HG02938 (cell line): ENCODE measurements at regions not wholly inside any gene's neighbourhood (a gene's known extent, or its start where the extent isn't known, plus 50 kb on each side); places are given as distances from the start of the nearest gene placed in this dataset.

Source experiments
- ATAC-seq: cut with Tn5 transposase; IDR thresholded peaks from one replicate; pipeline ENCODE4 v1.9.1; 2021; ENCODE audit warnings: mild to moderate bottlenecking, moderate library complexity; ENCODE audit not compliant: unreplicated experiment

DNA sequence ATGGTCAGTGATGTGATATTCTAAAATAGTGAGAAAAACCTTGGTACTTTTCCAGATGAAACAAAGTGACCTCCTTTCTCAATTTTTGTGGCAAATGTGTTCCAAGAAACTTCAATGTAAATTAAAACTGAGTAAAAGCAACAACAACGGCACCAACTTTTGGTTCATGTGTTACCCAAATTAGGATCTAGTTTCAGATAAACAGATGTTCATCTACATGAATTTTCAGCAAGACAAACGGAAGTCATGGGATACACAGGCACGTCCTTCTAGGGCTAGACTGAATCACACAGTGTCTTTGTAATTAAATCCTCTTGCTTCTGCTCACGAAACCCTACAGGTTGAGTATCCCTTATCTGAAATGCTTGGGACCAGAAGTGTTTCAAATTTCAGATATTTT lies 915.2 kb downstream of the TFAP2A start:
- no peak for ATAC-seq

DNA sequence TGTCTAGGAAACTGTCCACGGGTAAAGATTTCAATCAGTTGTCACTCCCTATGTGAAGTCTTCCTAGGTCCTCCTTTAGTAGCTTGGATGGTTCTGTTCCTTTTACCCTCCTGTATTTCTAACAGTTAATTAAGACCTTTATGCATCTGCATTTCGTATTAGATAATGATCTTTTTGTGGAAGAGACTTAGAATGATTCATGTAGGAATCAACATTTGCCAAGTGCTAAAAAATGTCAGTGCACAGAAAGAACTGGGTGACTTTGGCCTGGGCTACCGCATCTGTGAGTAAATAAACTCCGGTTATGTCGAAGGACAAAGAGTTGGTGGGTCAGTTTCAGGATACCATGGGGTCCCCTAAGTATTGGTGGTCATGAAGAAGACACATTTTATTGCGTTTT lies 918.0 kb downstream of the TFAP2A start:
- no peak for ATAC-seq

- no peak for ATAC-seq
Observed at GRCh38 chr6:9494864-9495263, 920.0 kb downstream of the TFAP2A start.

DNA sequence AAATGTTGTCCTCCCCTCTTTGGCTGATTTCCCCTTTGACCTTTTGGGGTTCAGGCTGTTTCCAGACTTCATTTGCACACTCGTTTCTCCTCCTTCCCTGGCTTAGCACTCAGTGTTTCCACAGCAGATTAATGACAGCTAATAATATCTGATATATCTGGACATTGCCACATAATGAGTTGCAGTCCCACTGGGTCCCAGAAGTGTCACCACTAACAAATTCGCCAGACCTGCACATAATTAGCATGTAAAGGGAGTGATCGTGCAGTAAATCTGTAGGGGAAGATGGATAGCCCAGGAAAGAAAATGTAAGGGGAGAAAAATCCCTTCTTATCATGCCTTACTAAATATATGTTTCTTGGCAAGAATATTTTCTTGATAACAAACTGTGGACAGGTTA lies 922.1 kb downstream of the TFAP2A start:
- ATAC-seq = no peak

- no peak for ATAC-seq
Observed at GRCh38 chr6:9487128-9487527, 927.7 kb downstream of the TFAP2A start.

- ATAC-seq = no peak
Observed at GRCh38 chr6:9485992-9486391, 928.9 kb downstream of the TFAP2A start.

DNA sequence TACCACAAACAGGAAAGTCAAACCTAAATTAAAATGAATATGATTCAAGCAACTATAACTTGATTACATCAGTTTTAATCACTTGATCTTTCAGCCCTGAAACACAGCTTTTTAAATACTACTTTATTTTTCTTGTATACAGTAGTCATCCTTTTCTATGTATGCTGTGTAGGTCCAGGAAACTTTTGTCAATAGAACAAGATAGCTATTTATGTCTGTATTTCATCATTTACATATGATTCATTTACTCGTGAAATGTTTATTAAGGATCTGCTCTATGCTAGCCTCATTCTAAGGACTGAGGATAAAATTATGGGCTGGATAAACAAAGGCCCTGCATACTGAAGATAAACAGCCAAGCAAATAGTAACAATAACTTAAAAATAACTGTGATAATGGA lies 930.2 kb downstream of the TFAP2A start:
- ATAC-seq = no peak

GRCh38 chr6:9484091-9484490 lies 930.8 kb downstream of the TFAP2A start:
- no peak for ATAC-seq

GRCh38 chr6:9482030-9482738 lies 932.7 kb downstream of the TFAP2A start:
- no peak for ATAC-seq

GRCh38 chr6:9481292-9482029 lies 933.4 kb downstream of the TFAP2A start:
- ATAC-seq = no peak

- ATAC-seq = no peak
Observed at GRCh38 chr6:9468277-9468676, 946.6 kb downstream of the TFAP2A start.

GRCh38 chr6:9467741-9468140 lies 947.1 kb downstream of the TFAP2A start:
- ATAC-seq = no peak

DNA sequence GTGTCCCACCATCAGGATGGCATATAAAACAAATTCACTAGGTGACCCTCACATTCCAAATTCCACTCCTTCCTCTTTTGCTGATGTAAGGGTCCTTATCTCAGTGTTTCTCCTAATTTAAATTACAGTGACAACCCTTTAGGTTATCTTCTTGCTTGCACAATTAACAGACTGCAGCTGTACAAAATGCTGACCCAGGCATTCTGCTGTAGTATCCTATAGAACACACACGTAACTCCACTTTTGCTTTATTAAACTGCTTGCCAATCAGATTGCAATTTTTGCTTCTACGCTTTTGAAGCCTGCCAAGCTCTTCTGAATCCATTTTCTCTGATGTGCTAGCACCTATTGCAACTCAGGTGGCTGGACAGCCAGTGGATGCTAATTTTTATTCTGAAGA lies 950.3 kb downstream of the TFAP2A start:
- ATAC-seq = no peak

- ATAC-seq = no peak
Observed at GRCh38 chr6:9463311-9463710, 951.6 kb downstream of the TFAP2A start.

- ATAC-seq = no peak
Observed at GRCh38 chr6:9461188-9461587, 953.7 kb downstream of the TFAP2A start.

DNA sequence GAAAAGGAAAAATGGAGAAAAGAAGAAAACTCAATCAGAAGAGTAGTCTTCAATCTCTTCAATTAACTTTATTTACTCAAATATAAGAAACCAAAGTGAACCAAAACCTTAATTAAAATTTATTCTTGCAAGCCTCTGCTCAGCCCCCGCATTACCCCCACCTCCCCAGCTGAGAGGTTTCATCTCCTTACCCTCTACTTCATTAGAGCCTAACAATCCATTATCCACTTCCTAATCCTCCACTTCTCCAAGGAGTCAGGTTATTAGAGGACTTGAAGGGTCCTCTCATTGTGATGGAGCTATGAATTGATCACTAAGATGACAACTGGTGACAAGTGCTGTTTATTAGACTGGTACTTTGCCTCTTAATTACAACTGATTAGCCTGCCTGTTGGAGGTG lies 956.5 kb downstream of the TFAP2A start:
- ATAC-seq = no peak

GRCh38 chr6:9455864-9456658 lies 958.8 kb downstream of the TFAP2A start:
- ATAC-seq = no peak

DNA sequence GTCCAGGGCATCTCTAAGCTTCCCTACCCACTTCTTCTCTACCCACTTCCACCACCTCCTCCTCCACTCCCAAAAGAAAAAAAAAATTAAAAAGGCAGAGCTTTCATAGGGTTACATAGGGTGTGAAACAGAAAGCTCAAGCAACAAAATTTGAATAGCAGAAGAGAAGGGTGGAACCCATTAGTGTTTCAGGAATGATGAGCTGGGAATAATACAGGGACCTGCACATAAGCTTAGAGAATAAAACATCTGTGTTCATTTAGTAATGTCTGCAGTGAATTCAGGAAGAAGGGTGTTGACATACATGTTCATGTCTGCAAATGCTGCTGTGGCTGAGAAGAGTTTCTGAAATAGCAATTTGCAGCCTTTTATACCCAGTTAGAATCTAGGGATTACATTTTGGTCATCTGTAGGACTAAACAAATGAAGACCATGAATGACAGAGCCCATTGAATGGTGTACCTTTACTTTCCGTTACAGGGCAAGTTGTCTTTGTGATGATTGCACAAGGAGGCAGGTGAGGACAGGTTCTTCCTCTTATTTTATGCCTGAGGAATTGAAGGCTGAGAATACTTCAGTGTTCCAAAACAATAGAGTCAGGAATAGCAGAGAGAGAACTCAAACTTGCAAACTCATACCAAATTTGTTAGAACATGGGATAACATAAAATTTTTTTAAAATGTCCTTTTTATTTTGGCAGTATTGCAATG lies 975.1 kb downstream of the TFAP2A start:
- ATAC-seq = no peak

DNA sequence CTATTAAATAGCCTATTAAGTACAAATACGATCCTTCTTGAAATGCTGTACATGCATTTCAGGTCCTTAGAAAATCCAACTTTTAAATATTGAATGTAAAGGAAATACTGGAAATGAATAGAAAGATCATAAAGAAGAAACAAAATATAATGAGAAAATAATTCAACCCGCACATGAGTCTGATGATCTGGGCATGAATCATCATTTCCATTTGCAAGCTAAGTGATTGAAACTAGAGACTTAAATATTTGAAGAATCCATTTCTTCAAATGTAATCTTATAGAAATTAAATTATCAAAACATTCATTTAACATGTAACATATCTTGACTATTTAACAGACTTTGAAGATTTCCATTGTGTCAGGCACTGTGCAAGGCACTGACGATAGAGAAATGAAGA lies 977.0 kb downstream of the TFAP2A start:
- no peak for ATAC-seq

- no peak for ATAC-seq
Observed at GRCh38 chr6:9435281-9435680, 979.6 kb downstream of the TFAP2A start.

GRCh38 chr6:9431945-9432344 lies 982.9 kb downstream of the TFAP2A start:
- ATAC-seq = no peak
